ENCODE measurements at regions not wholly inside any gene's neighbourhood (a gene's known extent, or its start where the extent isn't known, plus 50 kb on each side); places are given as distances from the start of the nearest gene placed in this dataset.

DNA sequence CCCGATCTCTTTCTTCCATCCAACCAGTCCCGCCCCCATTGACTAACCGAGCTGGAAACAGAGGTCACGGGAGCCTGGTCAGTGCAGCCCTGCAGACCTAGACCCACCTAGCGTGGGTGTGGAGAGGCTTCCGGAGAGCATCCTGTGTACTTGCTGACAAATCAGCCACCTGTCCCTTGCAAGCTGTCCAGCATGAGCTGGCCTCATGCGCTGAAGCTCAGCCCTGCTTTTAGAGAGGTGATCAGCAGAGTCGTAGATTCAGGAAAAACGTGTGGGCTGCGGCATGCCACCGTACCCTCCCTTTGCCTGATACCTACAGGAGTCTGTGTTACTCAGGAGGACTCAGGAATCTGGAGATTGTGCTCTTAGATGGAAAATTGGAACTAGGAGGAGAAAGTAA lies 80.3 kb upstream of the UQCRFS1 start:
- TF ChIP-seq, protein P1, sequence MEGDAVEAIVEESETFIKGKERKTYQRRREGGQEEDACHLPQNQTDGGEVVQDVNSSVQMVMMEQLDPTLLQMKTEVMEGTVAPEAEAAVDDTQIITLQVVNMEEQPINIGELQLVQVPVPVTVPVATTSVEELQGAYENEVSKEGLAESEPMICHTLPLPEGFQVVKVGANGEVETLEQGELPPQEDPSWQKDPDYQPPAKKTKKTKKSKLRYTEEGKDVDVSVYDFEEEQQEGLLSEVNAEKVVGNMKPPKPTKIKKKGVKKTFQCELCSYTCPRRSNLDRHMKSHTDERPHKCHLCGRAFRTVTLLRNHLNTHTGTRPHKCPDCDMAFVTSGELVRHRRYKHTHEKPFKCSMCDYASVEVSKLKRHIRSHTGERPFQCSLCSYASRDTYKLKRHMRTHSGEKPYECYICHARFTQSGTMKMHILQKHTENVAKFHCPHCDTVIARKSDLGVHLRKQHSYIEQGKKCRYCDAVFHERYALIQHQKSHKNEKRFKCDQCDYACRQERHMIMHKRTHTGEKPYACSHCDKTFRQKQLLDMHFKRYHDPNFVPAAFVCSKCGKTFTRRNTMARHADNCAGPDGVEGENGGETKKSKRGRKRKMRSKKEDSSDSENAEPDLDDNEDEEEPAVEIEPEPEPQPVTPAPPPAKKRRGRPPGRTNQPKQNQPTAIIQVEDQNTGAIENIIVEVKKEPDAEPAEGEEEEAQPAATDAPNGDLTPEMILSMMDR (IDR thresholded peaks at IDR 0.05 in 4 of 5, conservative IDR thresholded peaks at IDR 0.05 in 1 of 5): no peak
- no peak for TF ChIP-seq POLR2A (IDR thresholded peaks at IDR 0.05)

Data from gastrocnemius medialis (tissue), 4 donors.